NCI-H1694 (cell line): ENCODE measurements at regions not wholly inside any gene's neighbourhood (a gene's known extent, or its start where the extent isn't known, plus 50 kb on each side); places are given as distances from the start of the nearest gene placed in this dataset.
"Not testable (repeated sequence)": the region's sequence is repeated elsewhere in the genome, so short reads cannot be mapped to it uniquely, and the experiment has no call there.

Source experiments
- DNase-seq: peaks from one replicate; lab custom pipeline; 2025; lab: John Stamatoyannopoulos, UW

- DNase-seq: no peak
Observed at GRCh38 chr9:30140407-30140806, 2244.0 kb upstream of the ACO1 start.

- DNase-seq: no peak
Observed at GRCh38 chr9:30160570-30160969, 2223.9 kb upstream of the ACO1 start.

DNA sequence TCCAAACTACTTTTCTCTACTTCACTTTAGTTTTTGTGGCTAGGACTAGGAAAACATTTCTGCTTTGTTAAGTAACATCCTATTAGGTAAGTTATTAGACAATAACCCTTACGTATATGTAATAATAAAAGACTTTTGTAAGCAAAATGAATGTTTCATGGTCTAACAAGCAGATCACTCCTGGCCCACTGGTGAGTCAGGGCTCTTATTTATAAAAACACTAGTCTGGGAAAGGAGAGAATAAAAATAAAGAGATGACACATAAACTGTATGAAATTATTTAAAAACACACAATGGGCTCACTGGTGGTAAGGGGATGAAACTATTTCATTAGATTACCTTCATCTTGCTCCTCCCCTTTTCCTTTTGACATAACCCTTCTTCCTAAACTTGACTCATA is 2212.2 kb upstream of the ACO1 start:
- DNase-seq: no peak

- no peak for DNase-seq
Observed at GRCh38 chr9:30178610-30179009, 2205.8 kb upstream of the ACO1 start.

DNA sequence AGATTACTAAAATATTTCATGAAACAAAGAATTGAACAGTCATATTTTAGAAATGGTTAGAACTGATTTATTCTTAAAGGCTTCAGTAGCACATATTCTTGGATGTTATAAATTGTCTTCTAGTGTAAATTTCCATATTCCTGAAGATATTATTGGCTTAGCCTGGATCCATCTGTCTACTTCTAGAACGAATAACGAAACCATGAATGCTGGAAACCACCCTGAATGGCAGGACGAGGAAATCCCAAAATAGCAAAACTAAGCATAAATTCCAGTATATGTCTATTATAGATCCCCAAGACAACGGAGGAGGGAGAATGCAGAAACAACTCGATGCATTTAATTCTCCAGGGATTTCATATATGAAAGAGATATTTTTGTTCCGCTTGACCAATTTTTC is 2191.0 kb upstream of the ACO1 start:
- no peak for DNase-seq

DNA sequence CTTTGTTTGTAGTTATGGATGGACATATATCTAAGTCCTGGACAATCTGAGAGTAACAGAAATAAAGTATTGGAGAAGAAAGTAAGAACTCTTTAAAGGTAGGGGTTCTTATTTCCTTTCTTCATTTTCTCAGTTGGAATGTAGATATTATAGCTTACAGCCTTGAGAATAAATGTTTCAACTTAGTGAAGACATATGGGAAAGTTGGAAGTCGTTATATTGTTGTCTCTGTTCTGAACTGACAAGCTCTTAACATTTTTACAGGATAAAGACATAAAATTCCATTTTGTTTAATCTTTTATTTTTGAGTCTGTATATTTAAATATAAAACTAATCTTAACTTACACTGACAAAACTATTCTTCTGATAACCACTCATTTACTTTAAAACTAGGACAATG is 2187.5 kb upstream of the ACO1 start:
- DNase-seq: no peak

- DNase-seq: no peak
Observed at GRCh38 chr9:30197453-30197852, 2187.0 kb upstream of the ACO1 start.

DNA sequence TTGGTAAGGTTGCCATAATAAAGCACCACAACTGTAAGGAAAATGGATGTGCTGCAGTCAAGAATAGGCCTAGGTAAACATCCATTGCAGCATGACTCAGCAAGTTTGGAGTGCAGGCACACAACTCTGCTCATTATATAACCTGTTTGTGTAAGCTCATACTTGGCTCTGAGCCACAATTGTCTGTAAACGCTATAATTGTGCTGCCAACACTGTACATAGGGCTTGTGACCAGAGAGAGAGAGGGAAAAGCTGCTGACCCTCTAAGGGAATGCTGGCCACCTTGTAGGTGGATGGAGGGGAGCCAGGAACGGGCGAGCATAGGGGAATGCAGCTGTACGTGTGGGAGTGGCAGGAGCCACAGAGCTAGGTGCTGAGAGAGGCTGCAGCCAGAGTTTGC is 2186.5 kb upstream of the ACO1 start:
- no peak for DNase-seq

DNA sequence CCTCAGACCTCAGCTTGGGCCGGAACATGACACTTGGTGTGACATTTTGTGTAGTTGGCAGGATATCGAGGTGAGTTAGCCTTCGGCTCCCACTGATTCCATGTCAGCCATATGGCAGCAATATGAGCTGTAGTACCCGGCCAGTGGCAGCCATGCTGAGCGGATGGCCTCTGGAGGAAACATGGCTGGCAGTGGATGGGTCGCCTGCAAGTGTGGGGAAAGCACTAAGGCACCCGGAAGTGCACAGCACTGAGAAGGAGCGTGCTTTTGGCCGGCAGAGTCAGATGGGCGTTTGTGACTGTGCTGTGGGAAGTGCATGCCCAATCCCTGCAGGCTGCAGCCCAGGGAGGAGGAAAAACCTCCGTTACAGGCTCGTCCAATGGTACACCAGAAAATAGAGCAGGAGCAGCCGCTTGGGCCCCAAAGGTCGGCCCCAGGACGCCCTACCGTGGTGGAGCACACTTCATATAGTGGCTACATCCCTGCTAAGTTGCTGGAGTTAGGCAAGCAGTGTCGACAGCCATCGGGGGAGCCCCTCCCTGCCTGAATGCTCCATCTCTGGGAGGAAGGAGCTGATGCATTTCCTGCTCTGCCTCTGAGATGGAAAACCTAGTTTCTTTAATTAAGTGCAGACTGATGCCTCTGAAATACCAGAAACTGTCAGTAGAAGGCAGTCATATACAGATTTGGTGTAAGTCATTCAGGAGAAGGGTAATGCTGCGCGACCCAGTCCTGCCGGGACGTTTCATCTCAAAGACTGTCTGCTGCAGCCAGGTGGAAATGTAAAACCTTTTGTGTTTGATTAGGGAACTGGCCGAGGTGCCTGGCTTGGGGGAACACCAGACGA is 2185.8 kb upstream of the ACO1 start:
- no peak for DNase-seq

DNA sequence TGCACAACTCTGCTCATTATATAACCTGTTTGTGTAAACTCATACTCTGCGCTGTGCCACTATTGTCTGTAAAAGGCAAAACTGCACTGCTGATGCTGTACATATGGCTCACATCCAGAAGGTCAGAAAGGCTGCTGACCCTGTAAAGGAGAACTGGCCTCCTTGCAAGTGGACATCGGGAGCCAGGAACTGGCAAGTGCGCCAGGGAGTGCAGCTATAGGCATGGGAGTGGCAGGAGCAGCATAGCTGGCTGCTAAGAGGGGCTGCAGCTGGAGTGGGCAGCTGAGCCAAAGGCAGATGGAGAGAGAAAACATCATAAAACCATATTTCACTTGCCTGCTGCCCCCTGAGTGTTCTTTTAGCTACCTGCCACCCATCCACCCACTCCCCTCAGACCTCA is 2183.4 kb upstream of the ACO1 start:
- no peak for DNase-seq

- DNase-seq: no peak
Observed at GRCh38 chr9:30235068-30235467, 2149.4 kb upstream of the ACO1 start.

DNA sequence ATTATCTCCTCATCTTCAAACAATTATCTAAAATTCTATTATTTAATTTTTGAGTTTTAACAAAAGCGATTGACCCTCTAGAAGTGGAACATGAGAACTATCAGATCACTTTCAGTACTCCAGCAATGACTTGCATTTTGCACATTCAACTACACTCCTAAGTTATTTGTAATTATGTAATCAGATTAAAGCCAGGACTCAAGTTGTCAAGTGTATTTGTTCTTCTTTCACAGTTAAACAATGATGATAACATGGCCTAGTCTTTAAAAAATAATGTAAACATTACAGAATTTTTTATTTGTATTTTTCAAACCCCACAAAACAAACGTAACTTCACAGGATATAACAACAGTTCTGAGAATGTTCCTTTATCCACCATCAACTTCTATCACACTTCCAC is 2148.9 kb upstream of the ACO1 start:
- DNase-seq: no peak

GRCh38 chr9:30239878-30240277 is 2144.6 kb upstream of the ACO1 start:
- DNase-seq: no peak

- no peak for DNase-seq
Observed at GRCh38 chr9:30243467-30243866, 2141.0 kb upstream of the ACO1 start.

DNA sequence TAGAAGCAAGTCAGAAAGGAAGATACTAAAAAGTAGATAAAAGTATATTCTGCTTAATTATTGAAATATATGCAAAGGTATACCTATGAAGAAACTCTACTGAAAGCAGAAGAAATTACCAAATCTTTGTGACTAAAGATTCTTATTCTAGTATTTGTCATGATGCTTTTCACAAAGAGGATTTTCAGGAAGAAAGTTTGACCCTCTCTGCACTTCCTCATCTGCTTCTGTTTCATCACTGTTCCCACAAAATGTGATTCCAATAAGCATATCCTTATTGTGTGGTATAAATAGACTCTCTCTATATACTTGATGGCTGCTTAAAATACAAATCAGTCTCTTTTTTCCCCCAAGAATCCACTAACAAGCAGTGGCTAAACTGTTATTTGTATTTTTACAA is 2139.6 kb upstream of the ACO1 start:
- DNase-seq: no peak

GRCh38 chr9:30250872-30251271 is 2133.6 kb upstream of the ACO1 start:
- DNase-seq: no peak

DNA sequence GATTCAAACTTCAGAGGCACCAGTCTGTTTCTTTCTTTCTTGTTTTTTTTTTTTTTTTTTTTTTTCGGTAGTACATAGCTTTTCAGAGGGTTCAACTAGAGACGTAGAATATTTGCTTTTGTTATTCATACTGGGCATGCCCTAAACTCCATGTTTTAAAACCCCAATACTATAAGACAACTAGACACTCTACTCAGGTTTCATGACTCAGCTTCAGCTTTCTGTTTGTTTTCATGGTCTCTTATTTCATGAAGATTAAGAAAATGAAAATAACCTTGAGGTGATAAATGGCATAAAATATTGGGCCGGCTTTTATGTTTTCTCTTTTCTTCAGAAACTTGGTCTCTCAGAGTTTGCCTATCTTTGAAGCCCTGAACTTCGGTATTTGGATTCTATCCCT is 2126.3 kb upstream of the ACO1 start:
- DNase-seq: no peak

GRCh38 chr9:30280229-30280900 is 2104.1 kb upstream of the ACO1 start:
- no peak for DNase-seq

- no peak for DNase-seq
Observed at GRCh38 chr9:30289435-30289834, 2095.0 kb upstream of the ACO1 start.

GRCh38 chr9:30292026-30292425 is 2092.4 kb upstream of the ACO1 start:
- not testable (repeated sequence) for DNase-seq

GRCh38 chr9:30293231-30293630 is 2091.2 kb upstream of the ACO1 start:
- no peak for DNase-seq

- no peak for DNase-seq
Observed at GRCh38 chr9:30299126-30299780, 2085.2 kb upstream of the ACO1 start.

DNA sequence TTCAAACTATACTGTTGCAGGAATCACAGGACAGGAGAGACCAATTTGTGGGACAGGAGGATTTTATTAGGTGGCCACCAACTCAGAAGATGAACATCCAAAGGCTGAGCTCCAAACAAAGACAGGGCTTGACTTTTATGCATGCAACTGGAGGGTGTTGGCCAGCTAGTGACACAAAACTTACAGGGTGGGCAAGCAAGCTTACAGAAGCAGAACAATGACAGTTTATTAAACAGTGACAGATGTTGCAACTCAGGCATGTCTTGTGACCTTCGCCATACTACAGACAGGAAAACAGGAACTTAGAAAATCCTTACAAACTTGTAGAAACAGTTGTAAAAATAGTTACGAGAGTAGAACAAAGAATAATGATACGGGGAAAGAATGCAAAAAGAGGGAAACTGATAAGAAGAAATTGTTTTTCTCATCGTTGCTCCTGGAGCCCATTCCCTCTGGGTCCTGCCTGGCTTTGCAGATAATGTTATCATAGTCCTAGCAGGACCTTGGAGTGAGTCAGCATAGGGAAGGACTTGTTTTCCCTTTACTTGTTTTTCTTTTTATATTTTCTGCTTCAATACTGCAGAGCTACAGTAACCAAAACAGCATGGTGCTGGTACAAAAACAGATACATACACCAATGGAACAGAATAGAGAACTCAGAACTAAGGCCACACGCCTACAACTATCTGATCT is 2083.0 kb upstream of the ACO1 start:
- no peak for DNase-seq
